GM19467 (cell line): ENCODE measurements at regions not wholly inside any gene's neighbourhood (a gene's known extent, or its start where the extent isn't known, plus 50 kb on each side); places are given as distances from the start of the nearest gene placed in this dataset.
"Not testable (repeated sequence)": the region's sequence is repeated elsewhere in the genome, so short reads cannot be mapped to it uniquely, and the experiment has no call there.

ENCODE experiments used
- ATAC-seq: cut with Tn5 transposase; IDR thresholded peaks from one replicate; pipeline ENCODE4 v1.9.1; 2021; ENCODE audit warnings: mild to moderate bottlenecking, moderate library complexity; ENCODE audit not compliant: unreplicated experiment

DNA sequence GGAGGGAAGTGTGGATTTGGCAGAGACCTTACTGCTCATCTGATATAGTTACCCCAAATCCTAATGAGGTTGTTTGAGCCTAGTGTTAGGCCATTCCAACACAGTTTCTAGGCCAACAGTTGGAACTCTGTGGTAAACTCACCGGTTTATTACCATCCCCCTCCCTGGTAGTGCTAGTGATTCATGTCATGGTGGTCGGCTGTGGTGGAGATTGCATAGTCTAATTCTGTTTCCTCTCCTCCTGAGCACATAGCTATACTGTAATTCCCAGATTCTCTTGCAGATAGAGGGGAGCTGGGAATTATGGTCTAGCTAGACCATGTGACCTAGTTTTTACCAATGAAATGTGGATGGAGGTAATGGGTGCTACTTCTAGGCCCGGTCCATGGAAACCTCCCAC is 123.7 kb upstream of the KIF26B start:
- no peak for ATAC-seq

DNA sequence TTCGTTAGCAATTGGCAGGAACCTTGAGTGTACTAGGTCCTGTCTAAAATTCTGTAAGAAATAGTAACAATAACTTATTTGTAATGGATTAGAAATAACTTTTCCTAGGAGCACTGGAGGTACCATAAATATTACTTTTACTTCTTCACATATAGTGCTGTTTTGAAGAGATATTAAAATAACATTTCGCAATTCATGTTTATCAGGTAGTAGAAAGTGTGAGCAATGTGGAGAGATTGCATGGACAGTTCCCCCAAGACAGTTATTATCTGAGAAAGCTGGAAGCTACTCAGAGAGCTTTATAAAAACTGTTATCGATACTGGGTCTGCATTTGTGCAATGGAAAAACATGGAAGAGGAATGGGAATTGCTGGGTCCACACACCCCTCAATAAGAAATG is 128.5 kb upstream of the KIF26B start:
- no peak for ATAC-seq

DNA sequence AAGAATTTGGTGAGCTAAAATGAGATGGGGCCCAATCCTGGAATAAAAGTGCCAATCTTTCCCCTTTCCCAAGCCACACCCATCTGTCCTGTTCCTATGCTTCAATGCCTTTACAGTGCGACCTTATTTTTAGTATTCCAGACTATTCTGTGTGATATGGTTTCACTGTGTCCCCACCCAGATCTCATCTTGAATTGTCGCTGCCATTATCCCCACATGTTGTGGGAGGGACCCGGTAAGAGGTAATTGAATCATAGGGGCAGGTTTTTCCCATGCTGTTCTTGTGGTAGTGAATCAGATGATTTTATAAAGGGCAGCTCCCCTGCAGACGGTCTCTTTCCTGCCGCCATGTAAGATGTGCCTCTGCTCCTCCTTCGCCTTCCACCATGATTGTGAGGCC is 129.3 kb upstream of the KIF26B start:
- no peak for ATAC-seq

DNA sequence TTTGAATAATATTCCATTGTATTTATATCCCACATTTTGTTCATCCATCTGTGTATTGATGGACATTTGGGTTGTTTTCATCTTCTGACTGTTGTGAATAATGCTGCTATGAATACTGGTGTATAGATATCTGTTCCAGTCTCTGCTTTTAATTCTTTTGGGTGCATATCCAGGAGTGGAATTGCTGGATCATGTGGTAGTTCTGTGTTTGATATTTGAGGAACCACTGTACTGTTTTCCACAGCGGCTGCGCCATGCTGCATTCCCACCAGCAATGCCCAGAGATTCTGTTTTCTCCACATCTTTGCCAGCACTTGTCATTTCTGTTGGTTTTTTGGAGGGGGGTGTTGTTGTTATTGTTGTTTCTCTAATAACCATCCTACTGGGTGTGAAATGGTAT is 131.6 kb upstream of the KIF26B start:
- no peak for ATAC-seq

DNA sequence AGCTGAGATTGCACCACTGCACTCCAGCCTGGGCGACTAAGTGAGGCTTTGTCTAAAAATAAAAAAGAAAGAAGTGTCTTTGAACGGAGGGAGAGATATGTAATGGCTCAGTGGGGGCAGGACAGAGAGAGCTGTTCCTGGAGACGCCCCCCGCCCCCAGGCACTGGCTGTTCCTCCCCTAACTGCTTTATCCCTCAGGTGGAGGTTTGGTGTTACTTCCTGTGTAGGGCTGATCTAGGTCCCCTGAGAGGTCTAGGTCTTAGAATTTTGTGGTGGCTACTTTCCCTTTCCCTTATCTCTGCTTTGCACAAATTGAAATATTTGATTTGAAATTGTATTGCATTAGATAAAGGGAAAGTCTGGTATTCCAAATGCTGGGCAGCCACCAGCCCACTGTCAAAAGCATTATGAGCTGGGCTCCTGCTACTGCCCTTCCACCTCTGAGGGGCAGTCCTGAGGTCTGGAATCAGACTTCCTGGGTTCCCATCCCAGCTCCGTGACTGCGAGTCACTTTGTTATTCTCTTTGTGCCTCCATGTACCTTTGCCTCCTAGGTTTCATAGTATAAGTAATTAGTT is 134.8 kb upstream of the KIF26B start:
- ATAC-seq: no peak

DNA sequence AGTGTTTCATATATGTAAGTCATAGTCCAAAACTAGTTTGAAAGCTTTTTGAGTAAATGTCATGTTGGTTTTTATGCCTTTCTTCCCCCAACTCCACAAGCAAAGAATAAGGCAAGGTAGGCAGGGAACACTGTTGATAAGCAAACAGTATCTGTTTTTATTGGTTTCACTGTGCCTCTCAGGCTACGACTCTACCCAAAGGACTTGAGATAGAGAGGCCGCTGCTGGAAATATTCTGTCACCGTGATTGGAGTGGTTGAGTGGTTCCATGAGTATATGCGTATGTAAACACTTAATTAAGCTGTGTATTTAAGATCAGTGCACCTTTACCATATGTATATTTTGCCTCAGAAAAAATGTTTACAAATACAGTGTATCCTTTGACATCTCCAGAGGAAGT is 138.1 kb upstream of the KIF26B start:
- no peak for ATAC-seq

DNA sequence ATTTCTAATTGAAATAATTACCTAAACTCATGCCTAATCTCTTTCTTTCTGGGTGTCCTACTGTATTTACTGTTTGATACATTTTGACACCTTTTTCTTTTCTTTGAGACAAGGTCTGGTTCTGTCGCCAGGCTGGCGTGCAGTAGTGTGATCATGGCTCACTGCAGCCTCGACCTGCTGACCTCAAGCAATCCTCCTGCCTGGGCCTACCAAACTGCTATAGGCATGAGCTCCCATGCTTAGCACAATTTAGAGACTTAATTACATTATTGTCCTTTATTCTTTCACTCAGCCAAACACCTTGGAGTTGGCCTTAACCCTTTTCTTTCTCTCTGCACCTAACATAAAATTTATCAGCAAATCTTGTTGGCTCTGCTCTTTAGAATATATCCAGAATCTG is 139.8 kb upstream of the KIF26B start:
- no peak for ATAC-seq

DNA sequence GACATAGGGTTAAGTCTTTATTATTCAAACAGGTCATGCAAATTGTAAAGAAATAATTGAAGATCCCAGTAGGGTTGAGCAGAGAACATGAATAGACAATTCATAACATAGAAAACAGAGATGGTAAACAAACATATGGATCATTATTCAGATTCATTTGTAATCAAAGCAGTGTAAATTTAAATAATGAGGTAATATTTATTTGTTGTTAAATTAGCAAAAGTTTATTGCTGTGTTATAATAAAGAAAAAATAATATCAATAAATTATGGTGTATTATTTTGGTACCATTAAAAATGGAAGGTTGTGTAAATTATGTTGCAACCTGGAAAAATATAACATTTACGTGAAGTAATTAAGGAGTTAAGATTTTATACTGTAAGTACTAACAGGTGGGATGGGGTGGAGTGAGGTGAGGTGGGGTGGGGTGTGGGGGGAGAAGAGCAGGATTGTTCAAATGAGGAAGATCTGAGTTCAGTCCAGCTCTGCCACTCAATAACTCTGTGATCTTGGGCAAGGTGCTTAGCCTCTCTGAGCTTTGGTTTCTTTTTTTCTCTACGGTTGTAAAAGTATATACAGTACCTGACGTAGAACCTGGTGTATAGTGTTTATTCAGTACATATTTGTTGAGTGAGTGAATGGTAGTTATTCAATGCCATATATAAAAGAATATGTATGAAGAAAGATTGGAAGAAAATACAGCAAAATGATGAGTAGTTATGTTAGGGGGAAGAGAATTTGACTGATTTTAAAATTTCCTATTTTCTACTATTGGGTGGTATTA is 140.3 kb upstream of the KIF26B start:
- ATAC-seq: no peak

DNA sequence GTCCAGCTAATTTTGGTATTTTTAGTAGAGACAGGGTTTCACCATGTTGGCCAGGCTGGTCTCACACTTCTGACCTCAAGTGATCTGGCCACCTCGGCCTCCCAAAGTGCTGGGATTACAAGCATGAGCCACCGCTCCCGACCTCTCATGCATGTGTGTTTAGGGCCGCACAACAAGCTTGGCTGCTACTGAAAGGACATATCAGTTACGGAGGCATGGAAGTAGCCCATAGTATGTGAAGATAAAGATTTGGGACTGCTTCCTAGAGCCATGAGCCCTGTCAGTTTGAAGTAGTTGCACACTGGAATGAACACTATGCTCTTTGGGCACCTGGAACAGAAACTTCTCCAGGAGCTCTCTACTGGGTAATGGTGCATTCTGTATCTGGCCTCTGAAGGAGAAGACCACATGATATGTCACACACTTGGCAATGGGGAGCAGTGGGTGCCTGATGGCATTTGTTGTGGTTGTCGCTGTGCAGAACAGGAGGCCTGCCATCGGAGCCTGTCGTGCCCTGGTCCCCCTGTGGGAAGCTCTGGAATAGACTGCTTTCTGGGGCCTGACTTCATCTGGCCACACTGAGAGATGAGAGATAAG is 144.7 kb upstream of the KIF26B start:
- ATAC-seq: no peak

DNA sequence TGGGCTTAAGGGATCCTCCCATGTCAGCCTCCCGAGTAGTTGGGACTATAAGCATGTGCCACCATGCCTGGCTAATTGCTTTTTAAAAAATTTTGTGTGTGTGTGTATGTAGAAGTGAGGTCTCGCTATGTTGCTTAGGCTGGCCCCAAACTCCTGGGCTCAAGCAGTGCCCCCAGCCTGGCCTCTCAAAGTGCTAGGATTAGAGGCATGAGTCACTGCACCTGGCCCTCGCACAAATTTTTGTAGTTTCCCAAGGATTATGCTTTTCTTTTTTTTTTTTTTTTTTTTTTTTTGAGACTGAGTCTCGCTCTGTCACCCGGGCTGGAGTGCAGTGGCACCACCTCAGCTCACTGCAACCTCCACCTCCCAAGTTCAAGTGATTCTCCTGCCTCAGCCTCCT is 144.4 kb upstream of the HNRNPU start:
- no peak for ATAC-seq

DNA sequence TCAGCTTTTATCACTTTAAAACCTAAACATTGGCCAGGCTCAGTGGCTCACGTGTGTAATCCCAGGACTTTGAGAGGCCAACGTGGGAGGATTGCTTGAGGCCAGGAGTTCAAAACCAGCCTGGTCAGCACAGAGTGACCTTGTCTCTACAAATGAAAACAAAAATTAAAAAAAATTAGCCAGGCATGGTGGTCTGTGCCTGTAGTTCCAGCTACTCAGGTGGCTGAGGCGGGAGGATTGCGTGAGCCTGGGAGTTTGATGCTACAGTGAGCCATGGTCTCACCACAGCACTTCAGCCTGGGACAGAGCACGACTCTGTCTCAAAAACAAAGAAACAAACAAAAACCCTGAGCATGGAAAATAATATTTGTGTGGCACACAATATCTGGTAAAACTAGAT is 143.5 kb upstream of the HNRNPU start:
- no peak for ATAC-seq

DNA sequence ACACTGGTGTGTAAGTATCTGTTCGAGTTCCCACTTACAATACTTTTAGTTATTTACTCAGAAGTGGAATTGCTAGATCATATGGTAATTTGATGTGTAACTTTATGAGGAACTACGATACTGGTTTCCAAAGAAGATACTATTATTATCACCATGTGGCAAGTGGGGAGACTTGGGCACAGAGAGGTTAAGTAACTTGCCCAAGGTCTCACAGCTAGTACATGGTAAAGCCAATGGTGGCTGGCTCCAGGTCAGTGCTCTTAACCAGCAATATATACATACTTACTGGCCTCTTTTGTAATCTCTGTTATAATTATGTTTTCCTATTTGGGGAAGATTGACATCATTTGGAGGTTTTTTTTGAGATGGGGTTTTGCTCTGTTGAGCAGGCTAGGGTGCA is 138.9 kb upstream of the HNRNPU start:
- no peak for ATAC-seq

DNA sequence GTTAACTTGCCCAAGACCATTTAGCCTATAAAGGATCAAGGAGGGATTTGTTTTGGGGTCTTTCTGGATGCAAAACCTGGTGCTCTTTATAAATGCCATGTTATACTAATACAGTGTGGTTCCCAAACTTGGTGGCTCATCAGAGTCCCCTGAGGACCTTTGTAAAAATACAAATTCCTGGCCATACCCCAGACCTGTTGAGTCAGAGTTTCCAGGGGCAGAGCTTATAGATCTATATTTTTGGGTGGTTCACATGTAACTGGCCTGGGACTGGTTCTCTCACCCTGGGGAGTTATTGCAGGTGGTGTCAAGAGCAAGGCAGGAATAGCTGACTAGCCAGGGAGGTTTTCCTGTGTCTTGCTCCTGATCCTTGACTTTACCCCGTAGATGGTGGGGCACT is 136.9 kb upstream of the HNRNPU start:
- no peak for ATAC-seq

DNA sequence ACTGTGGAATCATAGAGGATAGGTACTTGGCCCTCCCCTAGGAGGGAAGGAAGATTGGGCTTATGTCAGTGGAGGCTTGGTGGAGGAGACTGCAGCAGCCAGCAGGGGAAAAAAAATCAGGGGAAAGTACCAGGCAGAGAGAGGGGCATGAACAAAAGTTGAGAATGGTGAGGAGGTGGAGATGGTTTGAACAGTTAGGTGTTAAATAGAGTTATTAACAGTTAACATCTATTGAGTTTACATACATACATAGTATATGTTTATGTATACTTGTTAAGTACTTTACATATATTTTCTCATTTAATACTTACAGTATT is 136.5 kb upstream of the HNRNPU start:
- ATAC-seq: no peak

DNA sequence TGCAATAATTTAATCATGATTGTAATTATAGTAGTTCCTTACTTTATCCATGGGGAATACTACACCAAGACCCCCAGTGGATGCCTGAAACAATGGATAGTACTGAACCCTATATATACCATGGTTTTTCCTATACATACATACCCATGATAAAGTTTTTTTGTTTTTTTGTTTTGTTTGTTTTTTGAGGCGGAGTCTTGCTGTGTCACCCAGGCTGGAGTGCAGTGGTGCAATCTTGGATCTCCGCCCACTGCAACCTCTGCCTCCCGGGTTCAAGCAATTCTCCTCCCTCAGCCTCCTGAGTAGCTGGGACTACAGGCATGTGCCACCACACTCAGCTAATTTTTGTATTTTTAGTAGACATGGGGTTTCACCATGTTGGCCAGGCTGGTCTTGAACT is 135.3 kb upstream of the HNRNPU start:
- not testable (repeated sequence) for ATAC-seq

DNA sequence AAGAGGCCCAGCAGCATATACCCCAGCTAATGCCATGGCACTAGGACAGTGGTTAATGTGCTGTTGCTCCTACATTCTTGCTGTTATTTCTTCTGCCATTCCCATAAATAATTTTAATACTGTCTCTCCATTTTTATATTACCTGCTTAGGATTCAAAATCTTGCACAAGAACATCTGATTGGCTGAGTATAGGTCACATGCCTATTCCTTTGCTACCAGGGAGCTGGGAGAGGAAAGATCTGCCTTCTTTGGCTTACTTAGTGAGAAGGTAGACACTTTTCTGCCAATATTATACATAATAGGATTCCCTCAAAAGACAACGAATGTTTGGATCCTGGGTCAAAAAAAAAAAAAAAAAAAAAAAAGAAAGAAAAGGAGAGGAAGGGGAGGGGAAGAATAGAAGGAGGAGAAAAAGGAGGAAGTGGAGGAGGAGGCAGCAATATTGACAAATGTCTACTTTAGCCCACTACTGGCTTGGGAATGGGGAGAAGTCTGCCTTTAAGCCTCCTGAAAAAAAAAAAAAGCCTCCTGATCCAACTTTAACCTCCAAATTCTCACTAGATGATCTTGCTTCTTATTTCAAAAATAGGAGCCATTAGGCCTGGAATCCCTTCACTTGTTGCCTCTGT is 134.5 kb upstream of the HNRNPU start:
- no peak for ATAC-seq

DNA sequence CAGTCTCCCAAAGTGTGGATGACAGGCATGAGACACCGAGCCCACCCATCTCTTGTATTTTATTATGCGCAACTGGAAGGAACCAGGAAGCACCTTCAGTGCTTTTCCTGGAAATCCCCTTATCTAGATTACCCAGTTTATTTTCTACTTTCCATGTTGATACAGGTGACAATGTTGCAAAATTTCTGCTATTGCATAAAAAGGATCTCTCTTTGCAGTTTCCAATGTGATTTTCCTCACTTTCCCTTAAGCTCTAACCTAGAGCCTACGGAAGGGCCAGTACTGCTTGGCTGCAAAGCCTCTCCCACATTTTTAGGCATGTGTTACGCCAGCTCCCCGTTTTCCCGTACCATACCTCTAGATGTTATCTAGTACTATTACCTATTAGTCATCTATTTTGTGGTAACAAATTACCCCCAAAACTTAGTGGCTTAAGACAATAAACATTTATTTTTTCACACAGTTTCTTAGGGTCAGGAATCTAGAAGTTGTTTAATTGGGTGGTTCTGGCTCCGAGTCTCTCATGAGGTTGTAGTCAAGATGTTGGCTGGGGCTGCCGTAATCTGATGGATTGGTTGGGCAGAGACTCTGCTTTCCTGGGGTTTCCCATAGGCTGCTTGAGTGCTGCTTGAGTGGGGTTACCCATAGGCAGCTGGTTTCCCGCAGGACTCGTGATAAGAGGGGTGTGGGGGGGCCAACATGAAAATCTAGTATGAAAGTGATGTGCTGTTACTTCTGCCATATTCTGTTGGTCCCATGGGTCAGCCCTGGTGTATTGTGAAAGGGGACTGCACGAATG is 131.5 kb upstream of the HNRNPU start:
- ATAC-seq: no peak

DNA sequence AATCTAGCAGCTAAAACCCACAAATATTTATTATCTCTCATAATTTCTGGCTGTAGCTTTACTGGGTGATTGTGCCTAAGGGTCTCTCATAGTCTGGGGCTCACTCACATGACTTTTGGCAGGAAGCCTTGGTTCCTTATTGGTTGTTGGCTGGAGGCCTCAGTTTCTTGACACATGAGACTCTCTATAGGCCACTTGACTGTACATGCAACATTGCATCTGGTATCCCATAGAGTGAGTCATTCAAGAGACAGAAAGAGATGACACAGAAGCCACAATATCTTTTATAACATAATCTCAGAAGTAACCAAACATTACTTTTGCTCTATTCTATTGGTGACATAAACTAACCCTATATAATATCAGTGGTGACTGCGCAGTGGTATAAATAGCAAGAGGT is 128.5 kb upstream of the HNRNPU start:
- no peak for ATAC-seq

DNA sequence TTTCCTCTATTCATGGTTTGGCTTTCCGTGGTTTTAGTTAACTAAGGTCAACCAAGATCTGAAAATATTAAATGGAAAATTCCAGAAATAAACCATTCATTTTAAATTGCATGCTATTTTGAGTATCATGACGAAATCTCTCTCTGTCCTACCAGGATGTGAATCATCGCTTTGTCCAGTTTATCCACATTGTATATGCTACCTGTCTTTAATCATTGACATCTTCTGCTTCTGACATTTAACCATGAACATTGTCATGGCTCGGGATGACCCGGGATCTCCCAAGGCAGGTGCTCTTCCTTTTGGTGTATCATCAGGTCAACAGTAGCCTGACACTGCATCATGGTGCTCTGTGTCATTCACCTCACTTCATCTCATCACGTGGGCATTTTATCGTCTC is 125.5 kb upstream of the HNRNPU start:
- no peak for ATAC-seq

DNA sequence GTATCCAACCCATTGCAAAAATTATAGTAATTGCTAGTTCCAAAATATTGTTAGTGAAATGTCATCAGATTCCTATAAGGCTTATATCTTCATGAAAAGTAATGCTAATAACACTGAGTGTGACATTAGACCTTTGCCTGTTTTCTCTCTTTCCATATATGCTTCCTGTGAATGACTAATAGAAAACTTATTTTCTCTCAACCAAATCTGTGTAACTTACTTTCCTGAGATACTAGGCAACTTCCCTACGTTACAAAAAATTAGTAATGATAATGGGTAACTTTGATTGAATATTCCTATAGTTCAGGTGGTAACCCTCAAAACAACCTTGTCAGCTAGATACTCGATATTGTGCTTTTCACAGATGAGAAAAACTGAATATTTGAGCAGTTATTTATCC is 124.2 kb upstream of the HNRNPU start:
- ATAC-seq: no peak

DNA sequence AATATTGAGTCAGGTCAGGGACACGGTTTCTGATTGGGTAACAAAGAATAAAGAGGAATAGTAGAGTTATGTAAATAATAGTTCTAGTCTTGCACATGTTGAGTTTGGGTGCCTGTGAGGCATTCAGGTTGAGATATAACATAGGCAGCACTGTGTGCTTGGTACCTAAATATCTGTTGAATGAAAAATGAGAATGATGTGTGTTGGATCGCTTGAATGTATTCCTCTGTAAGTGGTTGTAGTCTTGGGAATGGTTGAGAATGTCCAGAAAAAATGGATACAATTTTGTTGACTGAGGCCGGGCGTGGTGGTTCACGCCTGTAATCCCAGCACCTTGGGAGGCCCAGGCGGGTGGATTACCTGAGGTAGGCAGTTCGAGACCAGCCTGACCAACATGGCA is 116.3 kb upstream of the HNRNPU start:
- ATAC-seq: no peak

DNA sequence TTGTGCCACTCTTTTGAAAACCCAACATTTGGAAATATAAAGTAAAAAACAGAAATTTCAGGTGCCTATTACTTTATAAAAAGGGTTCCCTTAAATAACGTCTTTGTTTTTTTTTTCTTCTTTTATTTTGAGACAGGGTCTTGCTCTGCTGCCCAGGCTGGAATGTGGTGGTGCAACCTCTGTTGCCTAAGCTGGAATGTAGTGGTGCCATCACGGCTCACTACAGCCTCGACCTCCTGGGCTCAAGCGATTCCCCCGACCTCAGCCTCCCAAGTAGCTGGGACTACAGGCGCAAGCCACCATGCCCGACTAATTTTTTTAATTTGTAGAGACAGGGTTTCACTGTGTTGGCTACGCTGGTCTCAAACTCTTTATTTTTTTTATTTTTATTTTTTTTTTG is 110.2 kb upstream of the HNRNPU start:
- ATAC-seq: no peak
